GM13977 (cell line): ENCODE measurements at regions not wholly inside any gene's neighbourhood (a gene's known extent, or its start where the extent isn't known, plus 50 kb on each side); places are given as distances from the start of the nearest gene placed in this dataset.
"Not testable (repeated sequence)": the region's sequence is repeated elsewhere in the genome, so short reads cannot be mapped to it uniquely, and the experiment has no call there.

ENCODE experiments used
- DNase-seq: peaks from one replicate; pipeline ENCODE4 v3.0.0; 2012; ENCODE audit warnings: low spot score
- in situ Hi-C: fragments of 300-500 bp; cut with MboI; formaldehyde crosslinking; loops from one replicate; pipeline ENCODE4 v1.12.0; 2022; ENCODE audit warnings: low sequenced_read_pairs, low pct_unique_long_range_greater_than_20kb, mixed read lengths, inconsistent platforms; ENCODE audit not compliant: unreplicated experiment
- TF ChIP-seq, protein P1 (sequence below): IDR thresholded peaks from 2 replicates; pipeline ENCODE4 v1.5.1; 2012; ENCODE audit warnings: mild to moderate bottlenecking, control low read depth; ENCODE audit not compliant: insufficient read depth; ENCODE audit errors: extremely low read depth, missing control alignments

DNA sequence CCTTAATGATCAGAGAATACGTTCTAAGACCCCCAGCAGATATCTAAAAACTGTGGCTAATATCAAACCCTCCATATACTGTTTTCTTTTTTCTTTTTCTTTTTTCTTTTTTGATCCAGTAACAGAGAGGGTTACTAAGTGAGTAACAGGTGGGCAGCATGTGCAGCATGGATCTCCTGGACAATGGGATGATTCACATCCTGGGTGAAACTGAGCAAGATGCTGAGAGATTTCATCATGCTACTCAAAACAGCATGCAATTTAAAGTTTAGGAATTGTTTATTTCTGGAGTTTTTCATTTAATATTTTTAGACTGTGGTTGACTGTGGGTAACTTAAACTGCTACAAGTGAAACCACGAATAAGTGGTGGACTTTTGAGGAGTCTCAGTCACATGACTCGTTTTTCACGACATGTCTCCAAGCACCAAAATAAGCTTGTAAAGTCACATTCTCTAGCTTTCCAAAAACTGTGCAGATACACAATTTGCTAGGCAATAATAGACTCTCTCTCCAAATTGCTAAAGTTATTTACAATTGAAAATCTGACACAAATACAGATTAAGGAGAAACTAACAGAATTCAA is 716.2 kb downstream of the NXPH1 start:
- TF ChIP-seq, protein P1, sequence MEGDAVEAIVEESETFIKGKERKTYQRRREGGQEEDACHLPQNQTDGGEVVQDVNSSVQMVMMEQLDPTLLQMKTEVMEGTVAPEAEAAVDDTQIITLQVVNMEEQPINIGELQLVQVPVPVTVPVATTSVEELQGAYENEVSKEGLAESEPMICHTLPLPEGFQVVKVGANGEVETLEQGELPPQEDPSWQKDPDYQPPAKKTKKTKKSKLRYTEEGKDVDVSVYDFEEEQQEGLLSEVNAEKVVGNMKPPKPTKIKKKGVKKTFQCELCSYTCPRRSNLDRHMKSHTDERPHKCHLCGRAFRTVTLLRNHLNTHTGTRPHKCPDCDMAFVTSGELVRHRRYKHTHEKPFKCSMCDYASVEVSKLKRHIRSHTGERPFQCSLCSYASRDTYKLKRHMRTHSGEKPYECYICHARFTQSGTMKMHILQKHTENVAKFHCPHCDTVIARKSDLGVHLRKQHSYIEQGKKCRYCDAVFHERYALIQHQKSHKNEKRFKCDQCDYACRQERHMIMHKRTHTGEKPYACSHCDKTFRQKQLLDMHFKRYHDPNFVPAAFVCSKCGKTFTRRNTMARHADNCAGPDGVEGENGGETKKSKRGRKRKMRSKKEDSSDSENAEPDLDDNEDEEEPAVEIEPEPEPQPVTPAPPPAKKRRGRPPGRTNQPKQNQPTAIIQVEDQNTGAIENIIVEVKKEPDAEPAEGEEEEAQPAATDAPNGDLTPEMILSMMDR = no peak
- in situ Hi-C loops = no loop called here
- no peak for DNase-seq

DNA sequence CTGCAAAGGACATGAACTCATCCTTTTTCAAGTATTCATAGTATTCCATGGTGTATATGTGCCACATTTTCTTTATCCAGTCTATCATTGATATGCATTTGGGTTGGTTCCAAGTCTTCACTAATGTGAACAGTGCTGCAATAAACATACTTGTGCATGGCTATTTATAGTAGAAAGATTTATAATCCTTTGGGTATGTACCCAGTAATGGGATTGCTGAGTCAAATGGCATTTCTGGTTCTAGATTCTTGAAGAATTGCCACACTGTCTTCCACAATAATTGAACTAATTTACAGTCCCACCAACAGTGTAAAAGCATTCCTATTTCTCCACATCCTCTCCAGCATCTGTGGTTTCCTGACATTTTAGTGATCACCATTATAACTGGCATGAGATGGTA is 730.3 kb downstream of the NXPH1 start:
- in situ Hi-C loops, DNase-seq: not testable (repeated sequence)

DNA sequence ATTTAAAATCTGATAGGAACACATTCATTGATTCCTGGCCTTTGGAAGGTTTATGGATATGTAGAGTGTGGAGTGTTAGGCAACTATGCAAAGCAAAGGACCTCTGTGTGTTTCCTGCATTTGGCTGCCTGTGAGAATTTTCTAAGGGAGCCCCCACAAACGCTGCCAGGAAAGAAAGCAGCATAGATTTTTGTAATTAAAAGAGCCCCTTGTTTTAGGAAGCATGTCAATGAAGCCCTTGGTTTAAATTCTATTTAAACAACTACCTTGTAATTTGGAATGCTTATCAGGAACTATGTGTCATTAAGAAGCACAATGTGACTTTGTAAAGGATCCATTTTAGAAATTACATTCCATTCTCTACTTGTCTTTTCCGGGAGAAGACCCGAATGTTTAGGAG is 742.5 kb downstream of the NXPH1 start:
- TF ChIP-seq, protein P1 = no peak
- in situ Hi-C loops = no loop called here
- DNase-seq = no peak

DNA sequence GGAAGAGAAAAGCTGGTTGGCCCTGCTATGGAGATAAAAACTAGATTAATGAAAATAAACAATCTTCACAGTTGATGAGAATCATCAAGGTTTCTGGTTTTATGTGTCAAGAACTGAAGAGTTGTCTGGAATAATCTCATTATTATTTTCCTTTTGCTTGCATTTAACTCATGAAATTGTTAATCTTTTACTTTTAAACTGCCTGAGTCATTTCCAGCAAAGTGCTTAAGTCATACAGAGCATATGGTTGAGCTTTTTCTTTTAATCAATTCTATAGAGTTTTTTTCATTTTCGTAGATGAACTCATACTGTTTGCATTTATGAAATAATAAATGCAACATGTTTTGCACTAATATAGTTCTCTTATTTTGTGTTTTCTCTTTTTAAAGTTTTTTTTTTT is 747.9 kb downstream of the NXPH1 start:
- in situ Hi-C loops = no loop called here
- no peak for DNase-seq
- TF ChIP-seq, protein P1 = no peak

DNA sequence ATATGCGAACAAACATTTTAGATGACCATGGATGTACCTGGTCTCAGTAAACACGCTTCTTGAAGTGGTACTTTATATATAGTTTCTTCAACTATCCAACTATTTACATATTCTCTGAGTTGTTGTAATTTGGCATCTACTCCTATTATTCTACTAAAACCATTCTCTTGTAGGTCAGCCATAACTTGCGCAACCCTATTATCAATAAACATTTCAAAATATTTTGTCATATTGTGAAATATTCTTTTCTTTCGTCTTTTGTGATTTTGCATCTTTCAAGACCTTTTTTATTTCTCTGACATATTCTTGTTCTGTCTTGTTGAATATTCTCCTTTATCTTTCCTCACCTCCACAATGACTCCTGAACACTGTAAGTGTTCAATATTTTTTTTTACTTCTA is 753.3 kb downstream of the NXPH1 start:
- no peak for DNase-seq
- in situ Hi-C loops = no loop called here
- TF ChIP-seq, protein P1 = no peak

DNA sequence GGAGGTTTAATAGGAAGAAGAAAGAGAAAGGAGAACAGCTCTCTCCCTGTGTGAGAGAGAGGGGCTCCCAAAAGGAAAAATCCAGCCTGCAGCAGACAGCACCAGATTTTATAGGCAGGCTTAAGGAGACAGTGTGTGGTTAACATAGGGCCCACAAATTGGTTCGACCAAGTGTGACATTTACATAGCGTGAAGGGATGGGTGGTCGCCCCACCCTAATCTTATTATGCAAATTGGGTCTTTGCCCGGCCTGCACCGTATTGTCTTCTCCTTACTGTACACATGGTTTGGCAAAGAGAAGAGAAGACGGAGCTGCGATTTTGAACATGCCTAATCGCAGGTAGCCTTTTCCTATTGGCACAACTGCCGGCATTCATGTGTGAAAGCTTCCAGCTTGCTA is 756.3 kb downstream of the NXPH1 start:
- no peak for DNase-seq
- in situ Hi-C loops = no loop called here
- TF ChIP-seq, protein P1 = no peak

DNA sequence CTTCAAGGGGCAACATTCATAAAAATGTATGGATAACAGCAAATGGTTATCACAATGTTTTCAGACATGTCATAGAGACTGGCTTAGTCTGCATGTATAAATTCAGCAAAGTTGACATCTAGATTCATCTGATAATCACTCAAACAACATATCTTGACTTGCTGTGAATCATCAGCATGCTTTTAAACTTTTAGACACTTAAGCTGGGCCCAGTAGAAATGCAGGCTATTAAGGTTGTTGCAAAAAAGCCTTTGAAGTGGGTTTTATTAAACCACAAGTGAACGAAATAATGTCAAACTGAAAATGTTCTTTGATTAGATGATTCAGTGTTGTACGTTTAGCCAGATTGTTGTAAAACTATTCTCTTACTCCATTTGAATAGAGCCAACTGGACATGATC is 759.6 kb downstream of the NXPH1 start:
- TF ChIP-seq, protein P1 = no peak
- in situ Hi-C loops = no loop called here
- DNase-seq = no peak
